H1 (cell line): ENCODE measurements at regions not wholly inside any gene's neighbourhood (a gene's known extent, or its start where the extent isn't known, plus 50 kb on each side); places are given as distances from the start of the nearest gene placed in this dataset.

Source experiments
- CTCF ChIA-PET: fragments of 300-600 bp; sonication (Branson Sonifier 250); formaldehyde crosslinking; loops from one replicate; lab custom pipeline; 2021; ENCODE audit not compliant: partially characterized antibody; lab: Charles Lee
- POLR2A ChIA-PET: fragments of 300-600 bp; sonication (Branson Sonifier 250); formaldehyde crosslinking; loops from one replicate; lab custom pipeline; 2021; ENCODE audit warnings: inconsistent platforms; ENCODE audit not compliant: partially characterized antibody; lab: Charles Lee
- DNase-seq, 2 experiments: peaks; one replicate each; pipeline versions ENCODE4 v3.0.0 to v3.0.0-alpha.2; 2010 to 2022; ENCODE audit warnings: low spot score in 2 of 2, low read depth in 1 of 2, mixed read lengths in 1 of 2
- FAIRE-seq: peaks from 2 replicates; lab custom pipeline; 2011; peaks lifted over from hg19 to GRCh38; lab: Jason Lieb, UNC
- H2AFZ ChIP-seq: 2 replicates; pipeline ENCODE4 v1.8.1; 2012; ENCODE audit warnings: low read length, inconsistent platforms
- H2AK5ac ChIP-seq: 2 replicates; pipeline ENCODE4 v1.6.1; 2013; ENCODE audit warnings: low read depth, low read length
- H2BK120ac ChIP-seq: replicated peaks from 2 replicates; pipeline ENCODE3; 2013; ENCODE audit warnings: low read depth, low read length, inconsistent platforms
- H2BK12ac ChIP-seq: 2 replicates; pipeline ENCODE4 v1.6.1; 2013; ENCODE audit warnings: low read depth, low read length
- H2BK15ac ChIP-seq: 2 replicates; pipeline ENCODE4 v1.6.1; 2013; ENCODE audit warnings: low read length
- H2BK20ac ChIP-seq: 2 replicates; pipeline ENCODE4 v1.6.1; 2013; ENCODE audit warnings: low read length
- H2BK5ac ChIP-seq: 2 replicates; pipeline ENCODE4 v1.6.1; 2013; ENCODE audit warnings: low read depth, low read length
- H3K14ac ChIP-seq: 2 replicates; pipeline ENCODE4 v1.6.1; 2013; ENCODE audit warnings: inconsistent platforms; ENCODE audit not compliant: insufficient read length
- H3K18ac ChIP-seq: 2 replicates; pipeline ENCODE4 v1.6.1; 2013; ENCODE audit warnings: low read length; ENCODE audit errors: extremely low read depth
- H3K23ac ChIP-seq: 2 replicates; pipeline ENCODE4 v1.6.1; 2013; ENCODE audit warnings: inconsistent platforms; ENCODE audit not compliant: insufficient read length
- H3K23me2 ChIP-seq: 2 replicates; pipeline ENCODE4 v1.6.1; 2013; ENCODE audit warnings: low read depth, low read length
- H3K27ac ChIP-seq: 2 replicates; pipeline ENCODE4 v1.6.1; 2011; ENCODE audit warnings: low read depth, low read length, inconsistent platforms
- H3K27me3 ChIP-seq, 4 experiments: replicated peaks in 1 of 4; 1 replicate in 1 of 4; 2 replicates in 3 of 4; pipeline versions ENCODE4 v1.6.1 to v1.8.1; 2011 to 2013; ENCODE audit warnings: low read length in 3 of 4, mild to moderate bottlenecking in 3 of 4, inconsistent platforms in 2 of 4, mixed read lengths in 2 of 4, moderate library complexity in 1 of 4; ENCODE audit not compliant: control insufficient read depth in 3 of 4, insufficient read depth in 3 of 4; ENCODE audit errors: extremely low read depth in 1 of 4
- H3K36me3 ChIP-seq, 4 experiments: 2 replicates each; pipeline versions ENCODE4 v1.6.1 to v1.8.1; 2011 to 2013; ENCODE audit warnings: mild to moderate bottlenecking in 4 of 4, low read length in 3 of 4, moderate library complexity in 2 of 4, control low read depth in 1 of 4, inconsistent platforms in 1 of 4; ENCODE audit not compliant: insufficient read depth in 4 of 4, control insufficient read depth in 2 of 4
- H3K4ac ChIP-seq: replicated peaks from 2 replicates; pipeline ENCODE3; 2013; ENCODE audit warnings: low read length, low read depth, mixed read lengths, inconsistent platforms; ENCODE audit not compliant: insufficient read length
- H3K4me1 ChIP-seq, 4 experiments: replicated peaks in 1 of 4; 1 replicate in 1 of 4; 2 replicates in 3 of 4; pipeline versions ENCODE4 v1.6.1 to v1.8.1; 2011 to 2013; ENCODE audit warnings: low read length in 3 of 4, inconsistent platforms in 2 of 4, mixed read lengths in 1 of 4; ENCODE audit not compliant: insufficient read depth in 4 of 4, control insufficient read depth in 3 of 4
- H3K4me2 ChIP-seq, 2 experiments: 2 replicates each; pipeline versions ENCODE4 v1.6.1 to v1.8.1; 2011 to 2013; ENCODE audit warnings: low read depth in 2 of 2, low read length in 2 of 2, control low read depth in 1 of 2, inconsistent platforms in 1 of 2, mild to moderate bottlenecking in 1 of 2; ENCODE audit not compliant: insufficient read depth in 1 of 2
- H3K4me3 ChIP-seq, 4 experiments: fragments of 200-600, 300-600 bp in 1 of 4; sonication (generic), shearing (Covaris generic), sonication (Bioruptor Twin) in 1 of 4; 2 replicates each; pipeline versions ENCODE4 v1.5.1 to v1.8.1; 2011 to 2016; ENCODE audit warnings: low read length in 4 of 4, low read depth in 3 of 4, control low read depth in 2 of 4, inconsistent platforms in 2 of 4, mild to moderate bottlenecking in 2 of 4, mixed read lengths in 1 of 4, moderate library complexity in 1 of 4; ENCODE audit not compliant: insufficient read depth in 2 of 4; ENCODE audit errors: extremely low read depth in 1 of 4
- H3K56ac ChIP-seq: replicated peaks from 2 replicates; pipeline ENCODE3; 2013; ENCODE audit warnings: low read depth, mild to moderate bottlenecking, mixed read lengths, low read length, inconsistent platforms; ENCODE audit not compliant: insufficient read length
- H3K79me1 ChIP-seq: 2 replicates; pipeline ENCODE4 v1.6.1; 2013; ENCODE audit warnings: low read depth, low read length, control low read depth
- H3K79me2 ChIP-seq, 2 experiments: 2 replicates each; pipeline versions ENCODE4 v1.6.1 to v1.8.1; 2012 to 2013; ENCODE audit warnings: low read length in 2 of 2, mild to moderate bottlenecking in 2 of 2, inconsistent platforms in 1 of 2; ENCODE audit not compliant: insufficient read depth in 2 of 2, control insufficient read depth in 1 of 2
- H3K9ac ChIP-seq, 4 experiments: replicated peaks in 1 of 4; 1 replicate in 1 of 4; 2 replicates in 3 of 4; pipeline versions ENCODE4 v1.6.1 to v1.8.1; 2011 to 2013; ENCODE audit warnings: low read depth in 3 of 4, low read length in 3 of 4, control low read depth in 2 of 4, mild to moderate bottlenecking in 2 of 4, moderate library complexity in 2 of 4, inconsistent platforms in 1 of 4; ENCODE audit errors: extremely low read depth in 1 of 4
- H3K9me3 ChIP-seq, 2 experiments: 2 replicates each; pipeline versions ENCODE4 v1.6.1 to v1.8.1; 2012 to 2013; ENCODE audit warnings: mild to moderate bottlenecking in 2 of 2, moderate library complexity in 2 of 2, control low read depth in 1 of 2, inconsistent platforms in 1 of 2, low read depth in 1 of 2, low read length in 1 of 2, mixed read lengths in 1 of 2; ENCODE audit not compliant: insufficient read depth in 2 of 2
- H4K20me1 ChIP-seq, 2 experiments: replicated peaks in 1 of 2; 2 replicates each; pipeline versions ENCODE3 to v1.8.1; 2011 to 2013; ENCODE audit warnings: inconsistent platforms in 2 of 2, low read length in 2 of 2, mild to moderate bottlenecking in 1 of 2; ENCODE audit not compliant: insufficient read depth in 2 of 2, control insufficient read depth in 1 of 2
- H4K5ac ChIP-seq: 2 replicates; pipeline ENCODE4 v1.6.1; 2013; ENCODE audit warnings: low read length, low read depth, mixed read lengths, inconsistent platforms; ENCODE audit not compliant: insufficient read length
- H4K8ac ChIP-seq: 2 replicates; pipeline ENCODE4 v1.8.0; 2013; ENCODE audit warnings: mild to moderate bottlenecking, moderate library complexity, low read length, inconsistent platforms; ENCODE audit not compliant: insufficient read depth; ENCODE audit errors: extremely low read depth
- H4K91ac ChIP-seq: replicated peaks from 2 replicates; pipeline ENCODE3; 2013; ENCODE audit warnings: low read length, mixed read lengths, inconsistent platforms; ENCODE audit not compliant: insufficient read length
- EGR1 ChIP-seq: IDR thresholded peaks from 2 replicates; pipeline ENCODE4 v1.6.1; 2011; ENCODE audit warnings: low read depth, low read length, borderline replicate concordance
- GABPA ChIP-seq: IDR thresholded peaks from 2 replicates; pipeline ENCODE4 v1.6.1; 2011; ENCODE audit warnings: mild to moderate bottlenecking, low read length, moderate library complexity, borderline replicate concordance; ENCODE audit not compliant: insufficient read depth
- KDM4A ChIP-seq: IDR thresholded peaks from one replicate; pipeline ENCODE4 v1.7.1; 2012; ENCODE audit warnings: low read depth, mild to moderate bottlenecking, moderate library complexity, low read length, inconsistent platforms; ENCODE audit not compliant: severe bottlenecking
- PHF8 ChIP-seq: fragments of 200-600 bp; sonication (generic); conservative IDR thresholded peaks from 2 replicates; pipeline ENCODE4 v1.7.1; 2012; ENCODE audit warnings: low read depth, mild to moderate bottlenecking, inconsistent platforms, low read length, moderate library complexity
- RAD21 ChIP-seq, 2 experiments: IDR thresholded peaks in 1 of 2; conservative IDR thresholded peaks in 1 of 2; 2 replicates each; pipeline ENCODE4 v1.6.1; 2011; ENCODE audit warnings: low read depth in 2 of 2, low read length in 2 of 2, improper control_type of control experiment in 1 of 2, inconsistent platforms in 1 of 2, mild to moderate bottlenecking in 1 of 2, moderate library complexity in 1 of 2
- SIRT6 ChIP-seq: IDR thresholded peaks from one replicate; pipeline ENCODE4 v1.7.1; 2012; ENCODE audit warnings: low read length, inconsistent platforms
- WGBS, 2 experiments: shearing (Covaris generic) in 1 of 2; methylation state at CpG; one replicate each; pipeline versions ENCODE4 v1.1.6 to v1.1.7; 2013 to 2015; ENCODE audit warnings: low lambda C conversion rate in 2 of 2, mixed read lengths in 2 of 2, inconsistent platforms in 1 of 2, low coverage in 1 of 2, missing lambda C conversion rate in 1 of 2; ENCODE audit not compliant: insufficient replicate concordance in 2 of 2, insufficient coverage in 1 of 2, insufficient read length in 1 of 2; ENCODE audit errors: extremely low coverage in 1 of 2, missing lambda C conversion rate in 1 of 2; 5-methylcytosine and 5-hydroxymethylcytosine counted together

- Histone ChIP-seq H2BK120ac (no peak overlapping the region), H3K27me3 (no peaks in the 10 kb centered on the region), H2BK15ac (no peak overlapping the region), H3K9me3 (no peaks in the 10 kb centered on the region), H3K36me3 (no peaks in the 10 kb centered on the region), H2BK12ac (no peak overlapping the region), H3K4me2 (no peak overlapping the region), H2AFZ (0 out of 2 replicates have a peak overlapping the region, but pooled peaks have one; percentile 35), H3K23me2 (no peaks in the 10 kb centered on the region), H2AK5ac (no peak overlapping the region), H2BK20ac (no peak overlapping the region), H3K23ac (no peak overlapping the region), H4K91ac (no peak overlapping the region), H2BK5ac (no peak overlapping the region), H3K79me1 (no peaks in the 10 kb centered on the region), H4K5ac (no peak overlapping the region), H3K56ac (no peak overlapping the region), H3K4ac (no peak overlapping the region), H3K9ac (no peak overlapping the region), H3K79me2 (no peaks in the 10 kb centered on the region), H4K8ac (no peak overlapping the region), H3K27ac (no peak overlapping the region), H3K14ac (no peak overlapping the region), H3K4me3 (no peak overlapping the region), H4K20me1 (no peaks in the 10 kb centered on the region), H3K4me1 (peaks cover 0 to 4% (median 2%) of the 10 kb centered on the region in 4 experiments; a peak in 2 of 7 replicates), H3K18ac (no peak overlapping the region)
- TF ChIP-seq PHF8 (no peak), EGR1 (no peak), SIRT6 (no peak), GABPA (no peak), KDM4A (no peak), RAD21 (IDR thresholded peaks at IDR 0.05 in 1 of 2, conservative IDR thresholded peaks at IDR 0.05 in 1 of 2; ENCODE audit: low read depth in 2 of 2, low read length in 2 of 2) (0 out of 4 replicates have a peak, but pooled peaks of 1 of the 2 experiments have one; percentile 6)
- FAIRE-seq = no peak
- DNase-seq = no peak
- ChIA-PET CTCF (interaction anchor here (0.7 to 1.7 kb wide), 7 partner anchors 10 to 388 kb away, joined by 3 to 9 read pairs (median 3); no protein-coding TSS in a partner anchor), POLR2A (no interaction called here)
- WGBS, 2 experiments = 73% methylated on average over 7 of the region's 7 CpGs; no CpG with 5 or more reads in 1 of the 2 experiments
These were observed 161.7 kb downstream of the ANXA2 start for GRCh38 chr15:60235951-60236710.
